Stimulated activated effector memory CD8-positive, alpha-beta T cell treated with anti-CD3 and anti-CD28 coated beads, Interleukin-12 subunit alpha, Interleukin-12 subunit beta, amount 100 ng/mL, for 72 hours (primary cell): ENCODE measurements at regions not wholly inside any gene's neighbourhood (a gene's known extent, or its start where the extent isn't known, plus 50 kb on each side); places are given as distances from the start of the nearest gene placed in this dataset.
"Not testable (repeated sequence)": the region's sequence is repeated elsewhere in the genome, so short reads cannot be mapped to it uniquely, and the experiment has no call there.

Source experiments
- ATAC-seq: fragments of 150-1000 bp; cut with Tn5 transposase; 2 replicates; pipeline ENCODE4 v1.10.0; 2021
- DNase-seq, 2 donors: peaks; one replicate each; pipeline ENCODE4 v3.0.0; 2021 to 2022; ENCODE audit warnings: low spot score in 2 of 2
- H3K27ac Mint-ChIP-seq: one replicate; pipeline ENCODE4 v1.8.0; 2022; ENCODE audit warnings: mild to moderate bottlenecking, mixed read lengths
- H3K36me3 Mint-ChIP-seq: one replicate; pipeline ENCODE4 v1.8.0; 2022; ENCODE audit warnings: mild to moderate bottlenecking, mixed read lengths
- H3K4me1 Mint-ChIP-seq: one replicate; pipeline ENCODE4 v1.8.0; 2022; ENCODE audit warnings: mixed read lengths
- H3K4me3 Mint-ChIP-seq: one replicate; pipeline ENCODE4 v1.8.0; 2022; ENCODE audit warnings: mild to moderate bottlenecking, mixed read lengths
- H3K9me3 Mint-ChIP-seq: one replicate; pipeline ENCODE4 v1.8.0; 2022; ENCODE audit warnings: mixed read lengths

- no peaks in the 10 kb centered on the region for H3K4me1 Mint-ChIP-seq
- H3K36me3 Mint-ChIP-seq = no peaks in the 10 kb centered on the region
- H3K27ac Mint-ChIP-seq = no peak overlapping the region
- DNase-seq (no peak), ATAC-seq (no peak)
- H3K9me3 Mint-ChIP-seq = peaks cover 4% of the 10 kb centered on the region
- H3K4me3 Mint-ChIP-seq = no peak overlapping the region
Observed at GRCh38 chr12:59067083-59067482, 146.8 kb upstream of the LRIG3 start.

GRCh38 chr12:59066445-59066844 is 146.1 kb upstream of the LRIG3 start:
- no peak overlapping the region for H3K27ac Mint-ChIP-seq
- H3K4me3 Mint-ChIP-seq = no peak overlapping the region
- no peak for ATAC-seq

GRCh38 chr12:59059088-59059935 is 139.0 kb upstream of the LRIG3 start:
- Mint-ChIP-seq H3K36me3 (no peaks in the 10 kb centered on the region), H3K4me3 (no peak overlapping the region), H3K9me3 (peaks cover 6% of the 10 kb centered on the region), H3K27ac (no peak overlapping the region), H3K4me1 (no peaks in the 10 kb centered on the region)
- no peak for DNase-seq
- ATAC-seq = no peak

More at GRCh38 chr12:59066445-59066844, 146.1 kb upstream of the LRIG3 start:
- no peak for DNase-seq
- no peaks in the 10 kb centered on the region for H3K4me1 Mint-ChIP-seq
- H3K36me3 Mint-ChIP-seq = no peaks in the 10 kb centered on the region
- H3K9me3 Mint-ChIP-seq = peaks cover 4% of the 10 kb centered on the region

- ATAC-seq (no peak), DNase-seq (no peak)
- Mint-ChIP-seq H3K36me3 (no peaks in the 10 kb centered on the region), H3K4me3 (no peak overlapping the region), H3K27ac (no peak overlapping the region), H3K9me3 (peaks cover 8% of the 10 kb centered on the region), H3K4me1 (no peaks in the 10 kb centered on the region)
Observed at GRCh38 chr12:59056966-59057365, 136.7 kb upstream of the LRIG3 start.

- no peak overlapping the region for H3K4me3 Mint-ChIP-seq
- no peak for DNase-seq
- no peak overlapping the region for H3K27ac Mint-ChIP-seq
- H3K36me3 Mint-ChIP-seq = no peaks in the 10 kb centered on the region
- ATAC-seq = peak; percentile 46
- H3K9me3 Mint-ChIP-seq = peaks cover 8% of the 10 kb centered on the region
- no peaks in the 10 kb centered on the region for H3K4me1 Mint-ChIP-seq
Observed at GRCh38 chr12:59055204-59055860, 135.0 kb upstream of the LRIG3 start.

GRCh38 chr12:59053266-59053899 is 133.1 kb upstream of the LRIG3 start:
- not testable (repeated sequence) for DNase-seq, H3K9me3 Mint-ChIP-seq, H3K27ac Mint-ChIP-seq, ATAC-seq, H3K36me3 Mint-ChIP-seq, H3K4me1 Mint-ChIP-seq, H3K4me3 Mint-ChIP-seq

GRCh38 chr12:59046763-59047534 is 126.6 kb upstream of the LRIG3 start:
- Mint-ChIP-seq H3K4me1 (no peaks in the 10 kb centered on the region), H3K27ac (no peak overlapping the region), H3K9me3 (peaks cover 9% of the 10 kb centered on the region), H3K4me3 (no peak overlapping the region), H3K36me3 (no peaks in the 10 kb centered on the region)
- ATAC-seq = no peak
- no peak for DNase-seq

- ATAC-seq = no peak
- H3K36me3 Mint-ChIP-seq = no peaks in the 10 kb centered on the region
- H3K9me3 Mint-ChIP-seq = peaks cover 9% of the 10 kb centered on the region
- H3K27ac Mint-ChIP-seq = no peak overlapping the region
- DNase-seq = no peak
- H3K4me3 Mint-ChIP-seq = no peak overlapping the region
- H3K4me1 Mint-ChIP-seq = no peaks in the 10 kb centered on the region
Observed at GRCh38 chr12:59044791-59045190, 124.5 kb upstream of the LRIG3 start.

- Mint-ChIP-seq H3K4me1 (no peaks in the 10 kb centered on the region), H3K9me3 (peaks cover 14% of the 10 kb centered on the region), H3K27ac (no peak overlapping the region), H3K4me3 (no peak overlapping the region), H3K36me3 (no peaks in the 10 kb centered on the region)
- DNase-seq (no peak), ATAC-seq (no peak)
Observed at GRCh38 chr12:59041241-59042121, 121.2 kb upstream of the LRIG3 start.

- Mint-ChIP-seq H3K4me3 (no peak overlapping the region), H3K27ac (no peak overlapping the region), H3K36me3 (no peaks in the 10 kb centered on the region), H3K9me3 (peaks cover 13% of the 10 kb centered on the region), H3K4me1 (no peaks in the 10 kb centered on the region)
- no peak for ATAC-seq
- DNase-seq = no peak
Observed at GRCh38 chr12:59040656-59041055, 120.4 kb upstream of the LRIG3 start.

GRCh38 chr12:59040043-59040442 is 119.7 kb upstream of the LRIG3 start:
- Mint-ChIP-seq H3K4me3 (no peak overlapping the region), H3K9me3 (peaks cover 12% of the 10 kb centered on the region), H3K36me3 (no peaks in the 10 kb centered on the region), H3K4me1 (no peaks in the 10 kb centered on the region), H3K27ac (no peak overlapping the region)
- DNase-seq (no peak), ATAC-seq (no peak)

GRCh38 chr12:59039005-59039404 is 118.7 kb upstream of the LRIG3 start:
- ATAC-seq (no peak), DNase-seq (no peak)
- Mint-ChIP-seq H3K4me1 (no peaks in the 10 kb centered on the region), H3K27ac (no peak overlapping the region), H3K36me3 (no peaks in the 10 kb centered on the region), H3K4me3 (no peak overlapping the region), H3K9me3 (peaks cover 10% of the 10 kb centered on the region)

GRCh38 chr12:59036973-59037762 is 116.9 kb upstream of the LRIG3 start:
- ATAC-seq (no peak), DNase-seq (no peak)
- Mint-ChIP-seq H3K36me3 (no peaks in the 10 kb centered on the region), H3K27ac (no peak overlapping the region), H3K9me3 (peaks cover 12% of the 10 kb centered on the region), H3K4me3 (no peak overlapping the region), H3K4me1 (no peaks in the 10 kb centered on the region)

- no peak for DNase-seq
- Mint-ChIP-seq H3K27ac (no peak overlapping the region), H3K9me3 (peaks cover 16% of the 10 kb centered on the region), H3K4me3 (no peak overlapping the region), H3K36me3 (no peaks in the 10 kb centered on the region), H3K4me1 (no peaks in the 10 kb centered on the region)
- ATAC-seq = no peak
Observed at GRCh38 chr12:59036347-59036746, 116.0 kb upstream of the LRIG3 start.
